Stimulated activated CD4-positive, alpha-beta T cell treated with anti-CD3 and anti-CD28 coated beads, Interleukin-12 subunit alpha, Interleukin-12 subunit beta, amount 100 ng/mL, for 24 hours (primary cell): ENCODE measurements at regions not wholly inside any gene's neighbourhood (a gene's known extent, or its start where the extent isn't known, plus 50 kb on each side); places are given as distances from the start of the nearest gene placed in this dataset.
"Not testable (repeated sequence)": the region's sequence is repeated elsewhere in the genome, so short reads cannot be mapped to it uniquely, and the experiment has no call there.

ENCODE experiments used
- DNase-seq, 2 experiments: peaks; one replicate each; pipeline ENCODE4 v3.0.0-alpha.2; 2020; ENCODE audit warnings: low read depth in 2 of 2

DNA sequence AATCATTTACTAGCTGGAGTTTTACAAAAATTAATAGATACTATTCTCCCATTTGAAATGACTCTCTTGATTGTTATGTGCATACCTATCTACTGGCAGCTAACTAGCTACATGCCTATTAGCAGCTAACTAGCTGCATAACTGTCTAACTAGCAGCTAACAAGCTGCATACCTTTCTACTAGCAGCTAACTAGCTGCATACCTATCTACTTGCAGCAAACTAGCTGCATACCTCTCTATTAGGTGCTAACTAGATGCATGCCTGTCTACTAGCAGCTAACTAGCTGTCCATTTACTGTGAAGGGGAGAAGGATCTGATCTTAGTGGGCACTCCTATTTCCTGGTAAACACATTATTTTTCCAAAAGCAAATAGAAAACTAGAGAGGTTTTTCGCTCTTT lies 439.4 kb upstream of the PFKP start:
- no peak for DNase-seq

DNA sequence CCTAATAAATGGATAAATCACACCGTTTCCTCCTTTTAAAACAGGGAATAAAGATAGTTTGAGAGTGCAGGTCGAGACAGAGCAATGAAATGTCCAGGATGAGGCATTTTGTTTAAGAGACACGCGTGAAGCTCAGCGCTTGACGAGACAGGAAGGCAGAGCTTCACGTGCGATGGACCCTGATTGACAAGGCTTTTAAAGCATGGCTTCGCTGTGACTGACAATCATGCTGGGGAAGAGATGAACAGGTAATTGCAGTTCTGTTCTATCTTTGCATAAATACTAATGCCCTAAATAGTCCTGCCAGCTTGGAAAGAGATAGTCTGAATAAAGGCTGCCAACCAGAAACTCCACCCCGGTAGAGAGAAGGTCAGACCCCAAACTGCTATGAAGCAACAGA lies 442.3 kb upstream of the PFKP start:
- no peak for DNase-seq

DNA sequence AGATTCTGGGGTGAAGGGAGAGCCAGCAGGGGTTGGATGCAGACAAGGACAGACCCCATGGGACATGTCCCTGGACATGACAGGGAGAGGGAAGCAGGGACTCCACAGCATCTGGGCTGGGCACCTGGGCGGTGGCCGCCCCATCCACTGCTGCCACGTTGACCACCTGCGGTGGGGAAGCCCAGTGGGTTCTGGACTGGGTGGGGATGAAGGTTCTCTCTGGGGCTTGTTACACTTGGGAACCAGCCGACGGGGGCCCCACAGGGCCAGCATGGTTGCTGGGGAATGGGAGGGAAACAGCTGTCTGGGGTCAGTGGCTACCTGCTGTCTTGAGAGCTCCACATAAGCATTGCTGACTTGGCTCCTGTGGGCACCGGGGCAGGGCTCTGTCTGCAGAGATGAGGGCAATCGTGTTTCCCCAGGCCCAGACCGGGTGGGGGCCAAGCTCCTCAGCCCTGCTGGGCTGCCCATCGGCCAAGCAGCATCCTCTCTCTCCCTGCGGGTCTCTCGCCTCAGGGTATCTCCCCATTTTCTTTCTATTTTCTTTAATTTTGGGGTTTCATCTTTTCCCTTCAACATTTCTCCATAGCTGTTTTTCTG lies 443.6 kb upstream of the PFKP start:
- no peak for DNase-seq

DNA sequence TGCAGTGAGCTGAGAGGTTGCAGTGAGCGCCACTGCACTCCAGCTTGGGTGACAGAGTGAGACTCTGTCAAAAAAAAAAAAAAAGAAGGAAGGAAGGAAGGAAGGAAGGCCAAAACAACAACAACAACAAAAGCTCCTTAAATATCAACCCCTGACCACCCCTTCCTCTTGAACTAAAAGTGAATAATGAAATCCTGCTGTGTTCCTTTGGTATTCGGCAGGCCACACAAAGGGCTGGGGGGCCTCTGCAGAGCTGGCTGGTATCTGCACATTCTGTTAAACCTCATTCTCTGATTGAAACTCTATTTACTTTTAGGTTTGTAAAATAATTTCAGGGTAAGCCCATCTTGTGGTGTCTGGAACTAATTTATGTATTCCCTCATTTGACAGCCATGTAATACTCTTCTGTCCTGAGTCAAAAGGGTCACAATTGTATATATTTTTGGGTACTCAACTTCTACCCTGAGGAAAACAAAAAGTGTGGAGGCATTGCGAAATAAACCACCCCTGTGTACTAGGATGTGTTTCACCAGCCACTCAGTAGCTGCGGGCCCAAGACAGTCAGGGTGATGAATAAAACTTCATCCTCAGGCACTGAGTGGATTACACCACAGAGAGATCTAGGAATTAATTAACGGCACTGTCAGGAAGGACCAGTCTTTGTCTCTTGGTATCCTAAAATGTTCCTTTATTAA lies 446.4 kb upstream of the PFKP start:
- DNase-seq, result no peak

DNA sequence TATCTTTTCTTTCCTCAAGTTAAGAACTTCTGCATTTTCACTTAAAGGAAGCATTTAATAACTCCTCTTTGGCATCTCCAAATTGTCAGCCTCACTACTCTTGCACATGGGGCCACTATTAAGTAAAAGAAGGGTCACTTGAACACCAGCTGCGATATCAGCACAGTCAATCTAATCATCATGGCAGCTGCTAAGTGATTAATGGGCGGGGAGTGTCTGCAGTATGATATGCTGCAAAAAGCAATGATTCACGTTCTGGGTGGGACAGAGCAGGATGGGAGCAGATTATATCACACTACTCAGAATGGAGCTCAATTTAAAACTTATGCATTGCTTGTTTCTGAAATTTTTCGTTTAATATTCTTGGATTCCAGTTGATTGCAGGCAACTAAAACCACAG lies 447.4 kb upstream of the PFKP start:
- DNase-seq, result no peak

DNA sequence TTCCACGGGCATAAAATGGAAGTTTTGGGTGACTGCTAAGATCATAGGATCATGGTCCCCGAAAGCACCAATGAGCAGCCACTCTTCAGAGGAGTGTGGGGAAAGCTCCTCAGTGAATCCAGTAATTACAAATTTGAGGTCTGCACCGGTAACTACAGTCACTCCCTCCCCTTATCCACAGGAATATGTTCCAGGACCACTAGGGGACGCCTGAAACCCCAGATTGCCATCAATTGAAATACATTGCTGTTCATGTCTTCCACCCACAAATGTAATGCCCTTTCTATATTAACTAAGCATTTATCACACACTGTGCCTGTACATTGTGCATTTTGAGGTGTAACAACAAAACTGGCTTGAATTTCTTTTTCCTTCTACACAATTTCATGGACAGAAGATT lies 447.9 kb upstream of the PFKP start:
- no peak for DNase-seq

DNA sequence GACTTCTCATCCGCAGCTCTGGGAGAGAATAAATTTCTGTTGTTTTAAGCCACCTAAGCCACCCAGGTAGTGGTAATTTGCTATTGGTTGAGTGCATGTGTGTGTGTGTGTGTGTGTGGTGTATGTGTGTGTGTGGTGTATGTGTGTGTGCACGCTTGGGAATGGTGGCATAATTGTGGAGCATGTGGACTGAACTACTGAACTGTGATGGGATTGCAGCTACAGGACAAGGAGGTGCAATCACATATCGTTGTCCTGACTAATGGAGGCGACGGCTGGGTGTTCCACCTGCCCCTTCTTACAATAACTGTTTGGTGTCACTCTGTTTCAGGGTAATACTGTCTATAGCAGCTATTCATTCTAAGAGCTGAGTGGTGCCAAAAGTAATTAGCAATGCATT lies 448.7 kb upstream of the PFKP start:
- no peak for DNase-seq

DNA sequence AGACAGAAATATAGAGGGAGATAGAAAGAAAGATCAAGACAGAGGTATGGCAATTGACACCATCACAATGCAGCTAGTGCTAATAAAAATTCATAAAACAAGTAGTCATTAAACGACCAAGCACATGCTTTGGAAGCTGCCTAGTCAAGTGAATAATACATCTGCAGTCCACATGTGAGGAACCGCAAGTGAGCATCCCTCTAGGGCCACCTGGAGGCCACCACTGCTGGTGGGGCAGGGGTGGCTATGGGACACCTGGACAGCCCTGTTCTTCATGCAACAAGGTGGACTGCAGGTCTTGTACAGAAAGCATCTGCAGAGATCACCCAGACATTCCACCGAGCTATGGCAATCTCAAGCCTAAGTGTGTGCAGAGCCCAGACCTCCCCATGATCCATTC lies 451.1 kb upstream of the PFKP start:
- no peak for DNase-seq

DNA sequence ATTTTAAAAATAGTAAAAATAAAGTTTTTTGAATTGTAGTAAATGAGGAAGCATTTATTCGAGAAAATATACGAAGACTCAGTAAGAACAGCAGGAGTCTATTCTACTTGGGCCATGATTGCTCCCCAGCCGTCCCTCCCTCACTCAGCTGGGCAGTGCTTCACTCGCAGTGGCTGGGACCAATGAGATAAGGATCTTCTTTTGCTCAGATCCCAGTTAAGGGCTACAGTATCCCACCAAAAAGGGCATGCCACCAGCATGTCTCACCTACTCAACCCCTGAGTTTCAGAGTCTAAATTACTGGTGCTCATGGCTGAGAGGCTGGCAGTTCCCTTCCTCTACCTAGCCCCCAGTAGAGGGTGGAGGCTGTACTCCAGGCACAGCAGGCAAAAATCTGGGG lies 455.7 kb upstream of the PFKP start:
- DNase-seq, result no peak

DNA sequence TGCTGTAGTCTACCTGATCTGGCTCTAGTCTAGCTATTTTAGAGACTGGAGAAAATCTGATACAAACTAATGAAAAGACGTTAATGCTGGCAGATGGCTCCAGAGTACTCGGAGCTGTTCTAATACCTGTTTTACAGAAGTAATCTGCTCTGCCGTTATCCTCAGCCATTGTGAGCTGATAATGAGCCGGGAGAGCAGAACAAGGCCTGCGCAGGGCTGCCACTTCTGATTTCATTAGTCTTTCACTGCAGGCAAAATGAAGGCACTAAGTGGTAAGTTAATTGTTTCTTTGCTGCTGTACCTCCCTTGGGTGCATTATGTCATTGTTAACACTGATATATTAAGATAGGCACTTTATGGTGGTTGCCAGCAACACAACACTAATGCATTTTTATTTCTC lies 456.4 kb upstream of the PFKP start:
- no peak for DNase-seq

DNA sequence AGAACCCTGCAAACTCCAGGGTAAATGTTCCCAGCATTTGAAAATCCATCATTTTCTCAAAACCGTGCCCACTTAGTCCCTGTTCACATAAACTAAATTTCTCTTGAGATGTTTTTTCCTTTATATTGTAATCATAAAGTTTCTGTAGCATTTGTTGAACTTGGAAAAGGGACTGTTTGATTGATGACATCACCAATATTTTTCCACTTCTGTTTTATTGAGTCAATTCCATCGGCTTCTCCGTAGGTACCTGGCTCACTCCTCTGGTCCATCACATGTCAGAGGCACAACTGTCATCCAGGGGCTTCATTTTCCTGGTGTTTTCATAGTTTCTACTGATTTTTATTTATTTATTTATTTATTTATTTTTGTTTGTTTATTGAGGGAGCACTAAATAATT lies 462.5 kb upstream of the PFKP start:
- DNase-seq, result no peak

DNA sequence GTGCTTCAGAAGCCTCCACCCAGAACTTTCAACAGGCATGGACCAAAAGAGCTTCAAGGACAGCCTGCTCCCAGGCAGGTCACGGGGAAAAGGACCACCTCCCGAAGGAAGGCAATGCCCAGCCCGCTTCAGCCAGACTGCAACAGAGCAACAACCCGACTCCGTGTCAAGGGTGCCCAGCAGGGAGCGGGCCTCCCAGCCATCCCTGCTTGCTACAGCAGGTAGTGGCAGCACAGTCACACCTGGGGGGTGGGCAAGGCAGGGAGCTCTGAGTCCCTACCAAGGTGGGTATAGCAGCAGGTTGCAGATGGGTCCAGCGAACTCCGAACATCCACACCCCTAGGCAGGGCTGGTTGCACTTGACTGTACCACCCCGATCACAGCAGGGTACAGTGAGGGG lies 467.8 kb upstream of the PFKP start:
- DNase-seq, result no peak

DNA sequence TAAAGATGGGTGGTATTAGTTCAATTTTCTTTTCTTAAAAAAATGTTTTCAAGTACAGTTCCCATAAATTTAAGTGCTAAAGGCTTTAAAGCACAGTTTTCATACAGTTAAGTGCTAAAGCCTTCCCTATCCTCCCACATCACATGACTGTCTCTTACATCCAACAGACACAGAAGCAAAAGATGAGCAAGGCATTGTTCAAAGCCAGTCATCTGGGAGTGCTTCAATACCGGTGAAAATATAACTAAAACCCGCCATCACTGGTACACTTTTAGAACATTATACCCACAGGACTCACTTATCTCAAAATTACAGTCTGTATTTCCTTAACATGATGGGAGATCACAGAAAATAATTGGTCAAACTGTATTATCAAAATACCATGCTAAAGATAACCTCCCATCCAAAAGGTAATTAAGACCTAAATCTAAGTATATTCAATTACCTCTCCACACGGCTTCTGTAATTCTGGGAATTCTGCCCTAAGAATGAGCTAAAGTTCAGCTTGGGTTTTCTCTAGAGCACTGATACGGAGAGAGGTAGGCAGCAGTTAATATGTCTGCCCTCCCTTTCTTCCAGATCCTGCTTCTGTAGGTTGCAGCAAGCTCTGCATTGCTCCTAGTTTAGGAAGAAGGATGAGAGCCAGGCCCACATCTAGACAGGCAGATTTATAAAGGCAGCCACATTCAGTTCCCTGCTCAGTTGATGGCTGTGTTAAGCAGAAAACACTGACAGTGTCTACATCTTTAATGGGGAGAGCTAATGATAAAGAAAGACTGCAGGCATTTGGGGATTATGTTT lies 474.8 kb upstream of the PFKP start:
- no peak for DNase-seq

DNA sequence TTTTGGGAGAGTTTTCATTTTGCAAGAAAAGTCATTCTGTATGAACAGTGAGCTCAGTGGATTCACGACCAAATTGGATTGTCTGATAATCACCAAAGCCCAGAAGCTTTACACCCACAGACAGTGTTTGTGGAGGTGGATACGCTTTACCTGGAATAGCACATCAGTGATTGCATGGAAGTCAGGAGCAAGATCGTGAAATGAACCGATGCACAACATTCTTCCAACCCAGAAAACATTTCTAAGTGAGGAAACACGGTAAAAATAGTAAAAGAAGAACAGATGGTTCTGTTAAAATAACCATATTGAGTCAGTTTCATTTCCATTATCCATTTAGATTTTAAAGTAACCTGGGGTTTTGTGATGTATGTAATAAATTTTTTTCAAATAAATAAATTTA lies 478.2 kb upstream of the PFKP start:
- no peak for DNase-seq

DNA sequence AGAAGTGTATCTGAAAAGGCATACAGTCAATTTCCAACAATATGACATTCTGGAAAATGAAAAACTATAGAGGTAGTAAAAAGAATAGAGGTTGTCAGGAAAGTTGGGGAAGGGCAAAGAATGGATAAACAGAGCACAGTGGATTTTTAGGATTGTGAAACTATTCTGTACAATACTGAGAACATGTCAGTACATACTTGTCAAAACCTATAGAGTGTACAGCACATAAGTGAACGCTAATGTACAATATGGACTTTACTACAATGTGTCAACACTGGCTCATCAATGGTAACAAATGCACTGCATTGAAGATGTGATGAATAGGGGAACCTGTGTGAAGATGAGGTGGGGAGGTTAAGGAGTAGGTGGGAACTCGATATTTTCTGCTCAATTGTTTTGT lies 483.0 kb upstream of the PFKP start:
- DNase-seq, result no peak

DNA sequence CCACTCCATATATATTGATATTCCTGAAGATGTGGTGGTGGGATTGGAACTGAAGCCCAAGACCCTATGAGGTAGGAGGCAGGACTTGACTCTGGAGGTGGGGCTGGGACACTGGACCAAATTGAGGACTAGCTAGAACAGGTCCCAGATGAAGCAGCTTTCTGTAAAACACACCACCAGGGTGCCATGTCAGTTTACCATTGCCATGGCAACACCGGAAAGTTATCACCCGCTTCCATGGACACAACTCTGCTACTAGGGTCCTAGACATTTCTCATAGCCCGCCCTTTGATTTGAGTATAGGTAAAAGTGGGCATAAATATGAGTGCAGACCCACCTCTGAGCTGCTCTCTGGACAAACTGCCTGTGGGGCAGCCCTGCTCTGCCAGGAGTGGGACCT lies 490.5 kb upstream of the PFKP start:
- no peak for DNase-seq

DNA sequence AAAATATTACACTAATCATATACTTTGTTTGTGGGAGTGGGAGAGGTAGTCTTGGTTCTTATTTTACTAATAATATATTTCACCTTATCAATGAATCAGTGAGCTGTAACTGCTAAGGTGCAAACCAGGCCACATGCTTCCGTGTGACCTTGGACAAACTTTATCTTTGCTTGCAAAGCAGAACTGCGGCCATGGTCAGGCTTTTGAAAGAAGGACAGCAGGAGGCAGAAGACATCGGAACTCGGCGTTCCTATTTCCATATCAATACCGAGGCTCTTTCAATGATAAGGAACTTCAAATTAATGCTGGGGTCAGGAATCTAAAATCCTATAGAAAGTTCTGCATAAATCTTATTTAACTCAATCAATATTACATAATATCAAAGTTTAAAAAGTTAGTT lies 491.9 kb upstream of the PFKP start:
- no peak for DNase-seq

DNA sequence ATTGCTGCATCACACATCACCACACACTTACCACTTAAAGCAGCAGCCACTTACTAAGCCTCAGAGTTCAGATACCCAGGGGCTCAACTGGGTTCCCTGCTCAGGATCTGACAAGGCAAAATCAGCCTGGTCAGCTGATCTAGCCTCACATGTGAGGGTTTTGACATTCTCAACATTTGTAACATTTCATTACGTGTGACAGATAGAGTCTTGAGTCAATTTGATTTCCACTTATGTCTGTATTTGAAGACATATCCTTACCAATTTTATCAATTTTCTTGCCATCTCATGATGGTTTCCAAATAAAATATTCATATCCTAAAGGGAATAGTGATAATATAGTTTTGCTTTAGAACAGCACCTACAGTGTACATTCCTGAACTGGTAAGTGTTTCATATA lies 494.7 kb upstream of the PFKP start:
- no peak for DNase-seq

DNA sequence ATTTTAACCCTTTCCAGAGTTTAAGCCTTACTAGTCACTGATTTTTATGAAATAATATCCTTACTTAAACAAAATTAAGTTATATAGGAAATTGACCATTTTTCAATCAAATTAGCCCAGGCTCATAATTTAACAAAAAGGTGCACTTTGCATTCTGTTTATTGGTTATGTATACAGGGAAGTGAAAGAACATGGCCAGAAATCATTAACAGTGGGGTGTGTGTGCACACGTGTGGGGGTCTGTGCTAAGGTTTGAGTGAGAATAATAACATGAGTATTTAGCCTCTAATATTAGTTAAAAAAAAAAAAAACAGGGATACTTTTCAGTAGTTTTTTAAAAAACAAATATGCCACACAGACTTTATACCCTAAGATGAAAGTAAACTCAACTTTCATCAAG lies 510.5 kb upstream of the PFKP start:
- DNase-seq, result no peak

DNA sequence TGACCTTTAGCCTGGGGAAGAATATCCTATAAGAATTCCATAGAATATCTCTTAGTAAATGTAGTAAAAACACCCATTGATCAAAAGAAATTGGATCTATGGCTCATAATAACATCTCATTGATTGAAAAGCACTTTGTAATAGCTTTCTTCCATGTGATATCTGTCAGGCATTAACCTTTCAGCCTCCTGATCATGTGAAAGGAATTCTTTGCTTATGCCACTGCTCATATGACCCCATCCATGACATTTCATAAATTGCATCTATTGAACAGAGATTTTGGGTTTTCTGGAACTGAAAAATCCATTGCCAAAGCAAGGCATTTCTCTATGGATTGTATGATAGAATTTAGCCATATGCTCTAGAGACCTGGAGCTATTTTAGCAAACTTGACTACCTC lies 519.3 kb upstream of the PFKP start:
- DNase-seq, result no peak

DNA sequence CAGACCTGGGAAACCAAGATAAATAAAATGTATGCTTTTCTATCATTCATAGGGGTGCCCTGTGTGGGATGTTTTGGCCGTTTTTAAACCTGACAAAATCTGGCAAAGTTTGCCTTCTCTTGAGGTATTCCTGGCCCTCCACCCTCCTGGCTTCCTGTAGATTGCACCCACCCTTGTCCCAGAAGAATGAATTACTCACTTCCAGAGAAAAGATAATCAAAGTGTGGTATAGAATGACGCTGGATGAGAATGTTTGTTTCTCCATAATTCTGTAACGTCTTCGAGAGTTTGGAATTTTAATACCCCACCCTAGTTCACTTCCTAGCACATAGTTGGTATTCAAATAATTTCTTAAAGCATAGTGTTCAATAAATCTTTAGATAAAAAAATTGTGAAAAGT lies 519.7 kb upstream of the PFKP start:
- no peak for DNase-seq

DNA sequence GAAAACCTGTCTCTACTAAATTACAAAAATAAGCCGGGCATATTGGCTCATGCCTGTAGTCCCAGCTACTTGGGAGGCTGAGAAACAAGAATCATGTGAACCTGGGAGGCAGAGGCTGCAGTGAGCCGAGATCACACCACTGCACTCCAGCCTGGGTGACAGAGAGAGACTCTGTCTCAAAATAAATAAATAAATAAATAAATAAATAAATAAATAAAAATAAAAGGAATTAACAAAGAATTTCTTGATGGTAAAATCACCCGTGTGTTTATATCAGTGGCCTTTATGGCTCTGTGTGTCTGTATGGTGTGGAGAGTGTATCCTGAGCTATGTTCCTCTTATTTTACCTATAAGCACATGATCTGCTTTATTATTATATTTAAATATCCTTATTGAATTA lies 520.5 kb upstream of the PFKP start:
- not testable (repeated sequence) for DNase-seq

DNA sequence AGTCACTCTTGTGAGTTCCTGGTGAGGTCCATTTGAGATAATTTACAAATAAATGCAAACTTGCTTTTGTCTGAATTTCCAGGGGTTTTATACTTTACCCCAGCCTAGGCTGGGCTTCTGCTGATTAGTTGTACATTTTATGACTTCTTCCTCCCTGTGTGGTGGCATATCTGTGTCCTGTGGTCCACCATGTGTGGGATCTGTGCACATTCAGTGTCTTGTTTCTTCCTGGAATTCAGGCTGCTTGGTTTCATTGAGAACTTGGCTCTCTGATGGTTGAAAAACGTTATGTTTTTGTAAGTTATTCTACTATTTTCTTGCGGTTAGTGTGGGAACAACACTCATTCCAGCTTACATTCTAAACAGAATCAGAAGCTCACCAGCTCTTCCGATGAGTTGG lies 523.4 kb upstream of the PFKP start:
- DNase-seq, result no peak
